OCI-LY3 (cell line): ENCODE measurements at regions not wholly inside any gene's neighbourhood (a gene's known extent, or its start where the extent isn't known, plus 50 kb on each side); places are given as distances from the start of the nearest gene placed in this dataset.

Experiments
- H2AFZ ChIP-seq: fragments of 200-600, 300-600 bp; shearing (Covaris generic); 2 replicates; pipeline ENCODE4 v1.6.0; 2014; ENCODE audit warnings: antibody characterized with exemption, low read depth, low read length
- H3K27ac ChIP-seq: fragments of 200-600, 300-600 bp; sonication (generic); 2 replicates; pipeline ENCODE4 v1.5.1; 2014; ENCODE audit warnings: mild to moderate bottlenecking, low read length, moderate library complexity, mixed read lengths
- H3K27me3 ChIP-seq: fragments of 200-600, 300-600 bp; sonication (generic); 2 replicates; pipeline ENCODE4 v1.6.1; 2014; ENCODE audit warnings: low read depth, low read length, mixed read lengths
- H3K36me3 ChIP-seq: fragments of 200-600, 300-600 bp; sonication (generic); replicated peaks from 2 replicates; pipeline ENCODE3; 2014; ENCODE audit warnings: low read depth, low read length, mixed read lengths
- H3K4me1 ChIP-seq: fragments of 300-600, 200-600 bp; sonication (generic); 2 replicates; pipeline ENCODE4 v1.6.1; 2014; ENCODE audit warnings: low read length, mixed read lengths
- H3K4me2 ChIP-seq: fragments of 200-600, 300-600 bp; sonication (generic); 2 replicates; pipeline ENCODE4 v1.6.1; 2014; ENCODE audit warnings: low read length, mixed read lengths
- H3K4me3 ChIP-seq: fragments of 300-600, 200-600 bp; sonication (generic); 2 replicates; pipeline ENCODE4 v1.5.1; 2014; ENCODE audit warnings: antibody characterized with exemption, mild to moderate bottlenecking, low read length, moderate library complexity
- H3K79me2 ChIP-seq: fragments of 300-600, 200-600 bp; shearing (Covaris generic); 2 replicates; pipeline ENCODE4 v1.6.1; 2014; ENCODE audit warnings: mild to moderate bottlenecking, low read length, mixed read lengths
- H3K9ac ChIP-seq: fragments of 300-600, 200-600 bp; shearing (Covaris generic); 2 replicates; pipeline ENCODE4 v1.6.0; 2014; ENCODE audit warnings: mild to moderate bottlenecking, low read length, moderate library complexity
- H3K9me3 ChIP-seq: fragments of 200-600, 300-600 bp; shearing (Covaris generic); 2 replicates; pipeline ENCODE4 v1.6.1; 2014; ENCODE audit warnings: low read length, mixed read lengths; ENCODE audit not compliant: insufficient read depth
- H4K20me1 ChIP-seq: fragments of 200-600, 300-600 bp; sonication (generic); 2 replicates; pipeline ENCODE4 v1.6.1; 2016; ENCODE audit warnings: low read length, mixed read lengths; ENCODE audit not compliant: insufficient read depth
- EZH2phosphoT487 ChIP-seq: fragments of 200-600 bp; shearing (Covaris generic); IDR thresholded peaks from 2 replicates; pipeline ENCODE4 v1.6.1; 2018; ENCODE audit warnings: antibody characterized with exemption, mixed run types, low read depth
- TF ChIP-seq, protein P1 (sequence below): fragments of 200-600, 300-600 bp; sonication (generic); IDR thresholded peaks from 2 replicates; pipeline ENCODE4 v1.5.1; 2014; ENCODE audit warnings: antibody characterized with exemption, low read length, low read depth

DNA sequence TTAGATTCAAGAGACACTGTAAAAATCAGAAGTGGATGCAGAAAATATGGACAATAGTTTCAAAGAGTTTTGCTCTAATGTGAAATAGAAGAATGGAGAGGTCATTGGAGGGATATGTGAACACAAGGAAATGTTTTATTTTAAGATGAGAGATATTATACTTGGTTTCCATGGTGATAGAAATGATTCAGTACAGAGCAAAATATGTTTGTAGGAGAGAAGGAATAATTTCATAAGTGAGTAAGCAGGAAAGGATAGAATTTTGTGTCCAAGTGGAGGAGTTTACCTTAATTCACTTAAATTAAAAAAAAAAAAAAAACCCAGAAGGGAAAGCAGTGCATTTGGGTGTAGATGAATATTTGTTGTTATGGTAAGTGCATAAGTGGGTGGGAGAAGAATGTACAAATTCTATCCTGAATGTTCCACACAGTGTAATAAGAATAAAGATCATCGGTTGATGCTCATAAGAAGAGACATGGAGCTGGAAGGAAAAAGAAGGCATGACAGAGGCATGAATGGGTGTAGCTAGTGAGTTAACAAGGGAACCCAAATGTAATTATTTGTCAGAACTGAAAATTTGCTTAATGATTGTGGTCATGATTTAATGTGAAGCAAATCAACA is 688.9 kb upstream of the GJE1 start:
- Histone ChIP-seq H3K9ac (no peak overlapping the region), H3K4me1 (no peaks in the 10 kb centered on the region), H3K4me2 (no peak overlapping the region), H3K79me2 (no peaks in the 10 kb centered on the region), H4K20me1 (no peaks in the 10 kb centered on the region), H2AFZ (no peak overlapping the region), H3K4me3 (no peak overlapping the region), H3K27me3 (no peaks in the 10 kb centered on the region), H3K27ac (no peak overlapping the region), H3K36me3 (no peaks in the 10 kb centered on the region), H3K9me3 (no peaks in the 10 kb centered on the region)
- no peak for TF ChIP-seq EZH2phosphoT487
- TF ChIP-seq, protein P1, sequence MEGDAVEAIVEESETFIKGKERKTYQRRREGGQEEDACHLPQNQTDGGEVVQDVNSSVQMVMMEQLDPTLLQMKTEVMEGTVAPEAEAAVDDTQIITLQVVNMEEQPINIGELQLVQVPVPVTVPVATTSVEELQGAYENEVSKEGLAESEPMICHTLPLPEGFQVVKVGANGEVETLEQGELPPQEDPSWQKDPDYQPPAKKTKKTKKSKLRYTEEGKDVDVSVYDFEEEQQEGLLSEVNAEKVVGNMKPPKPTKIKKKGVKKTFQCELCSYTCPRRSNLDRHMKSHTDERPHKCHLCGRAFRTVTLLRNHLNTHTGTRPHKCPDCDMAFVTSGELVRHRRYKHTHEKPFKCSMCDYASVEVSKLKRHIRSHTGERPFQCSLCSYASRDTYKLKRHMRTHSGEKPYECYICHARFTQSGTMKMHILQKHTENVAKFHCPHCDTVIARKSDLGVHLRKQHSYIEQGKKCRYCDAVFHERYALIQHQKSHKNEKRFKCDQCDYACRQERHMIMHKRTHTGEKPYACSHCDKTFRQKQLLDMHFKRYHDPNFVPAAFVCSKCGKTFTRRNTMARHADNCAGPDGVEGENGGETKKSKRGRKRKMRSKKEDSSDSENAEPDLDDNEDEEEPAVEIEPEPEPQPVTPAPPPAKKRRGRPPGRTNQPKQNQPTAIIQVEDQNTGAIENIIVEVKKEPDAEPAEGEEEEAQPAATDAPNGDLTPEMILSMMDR = no peak

DNA sequence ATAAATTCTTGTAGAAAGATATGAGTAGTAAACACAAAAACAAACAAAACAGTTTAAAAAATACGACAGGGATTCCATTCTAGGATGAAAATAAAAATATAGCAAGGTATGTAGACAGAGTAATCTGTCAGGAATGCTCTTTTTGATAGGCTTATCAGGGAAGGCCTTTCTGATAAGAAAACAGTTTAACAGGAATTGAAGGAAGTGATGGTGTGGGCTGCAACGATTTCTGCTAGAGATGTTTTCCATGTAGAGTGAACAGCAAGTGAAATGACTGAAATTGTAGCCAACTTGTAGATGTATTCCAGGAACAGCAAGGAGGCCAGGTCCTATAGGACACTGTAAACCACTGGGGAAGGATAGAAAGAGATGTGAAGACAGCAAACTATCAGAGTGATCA is 689.7 kb upstream of the GJE1 start:
- Histone ChIP-seq H3K36me3 (no peaks in the 10 kb centered on the region), H3K27me3 (no peaks in the 10 kb centered on the region), H3K27ac (no peak overlapping the region), H3K4me2 (no peak overlapping the region), H3K4me3 (no peak overlapping the region), H3K9ac (no peak overlapping the region), H3K9me3 (no peaks in the 10 kb centered on the region), H3K79me2 (no peaks in the 10 kb centered on the region), H2AFZ (no peak overlapping the region), H3K4me1 (no peaks in the 10 kb centered on the region), H4K20me1 (no peaks in the 10 kb centered on the region)
- TF ChIP-seq, protein P1 = no peak
- TF ChIP-seq EZH2phosphoT487 = no peak

DNA sequence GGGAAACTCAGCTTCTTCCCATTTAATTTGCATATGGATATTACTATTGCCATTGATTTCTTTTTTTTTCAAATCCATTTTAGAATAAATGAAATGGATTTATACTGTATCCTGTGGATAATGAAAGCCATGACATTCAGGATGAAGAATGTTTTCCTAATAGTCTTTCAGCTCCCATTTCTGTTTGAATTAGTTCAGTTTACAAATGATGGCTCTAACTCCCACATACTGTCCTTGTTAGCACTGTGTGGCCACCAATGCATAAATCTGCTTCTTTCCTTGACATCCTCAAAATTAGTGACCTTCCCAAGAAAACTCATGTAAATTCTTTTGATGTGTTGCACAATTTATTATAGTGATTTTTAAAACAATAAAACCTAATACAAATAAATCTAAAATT is 693.2 kb upstream of the GJE1 start:
- Histone ChIP-seq H3K4me1 (no peaks in the 10 kb centered on the region), H3K79me2 (no peaks in the 10 kb centered on the region), H2AFZ (no peak overlapping the region), H3K4me2 (no peak overlapping the region), H3K27me3 (no peaks in the 10 kb centered on the region), H3K4me3 (no peak overlapping the region), H3K9ac (no peak overlapping the region), H3K9me3 (no peaks in the 10 kb centered on the region), H3K27ac (no peak overlapping the region), H4K20me1 (no peaks in the 10 kb centered on the region), H3K36me3 (no peaks in the 10 kb centered on the region)
- TF ChIP-seq, protein P1 = no peak

DNA sequence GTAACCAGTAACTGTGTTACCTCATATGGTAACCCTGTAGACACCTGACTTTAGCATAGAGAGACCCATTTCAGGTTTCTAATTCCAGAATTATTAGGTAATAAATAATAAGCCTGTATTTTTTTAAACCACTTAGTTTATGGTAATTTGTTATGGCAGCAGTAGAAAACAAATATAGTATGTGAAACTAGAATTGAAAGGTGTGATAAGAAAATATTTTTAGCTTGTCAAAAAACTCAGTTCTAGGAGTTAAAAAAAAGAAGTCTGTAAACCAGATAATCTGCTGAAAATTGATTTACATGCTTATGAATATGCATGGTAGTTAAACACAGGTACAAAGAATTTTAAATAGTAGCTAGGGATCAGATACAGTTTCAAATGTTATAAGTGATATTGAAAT is 695.0 kb upstream of the GJE1 start:
- H3K4me1 ChIP-seq = no peaks in the 10 kb centered on the region
- no peaks in the 10 kb centered on the region for H3K27me3 ChIP-seq
- H3K4me2 ChIP-seq = no peak overlapping the region
- H3K4me3 ChIP-seq = no peak overlapping the region
- H3K36me3 ChIP-seq = no peaks in the 10 kb centered on the region
- TF ChIP-seq, protein P1 = no peak
- no peak for TF ChIP-seq EZH2phosphoT487
- no peak overlapping the region for H3K27ac ChIP-seq
- H3K79me2 ChIP-seq = no peaks in the 10 kb centered on the region
- H2AFZ ChIP-seq = no peak overlapping the region
- H4K20me1 ChIP-seq = no peaks in the 10 kb centered on the region
- no peaks in the 10 kb centered on the region for H3K9me3 ChIP-seq
- H3K9ac ChIP-seq = no peak overlapping the region
